K562 (cell line): ENCODE measurements at regions not wholly inside any gene's neighbourhood (a gene's known extent, or its start where the extent isn't known, plus 50 kb on each side); places are given as distances from the start of the nearest gene placed in this dataset.

Source experiments
- CHD4 ChIP-seq: fragments of 200-600 bp; sonication (generic); IDR thresholded peaks from 3 replicates; pipeline ENCODE4 v1.6.1; 2012; ENCODE audit warnings: low read depth, mild to moderate bottlenecking, mixed read lengths, low read length, inconsistent platforms; ENCODE audit not compliant: insufficient read depth, insufficient replicate concordance, poor library complexity, severe bottlenecking
- DPF2 ChIP-seq: fragments of 450-650 bp; IDR thresholded peaks from 2 replicates; pipeline ENCODE4 v1.6.1; 2016
- KAT2B ChIP-seq: IDR thresholded peaks from one replicate; pipeline ENCODE4 v1.6.1; 2012; ENCODE audit warnings: low read depth, mild to moderate bottlenecking, control low read depth, inconsistent platforms, low read length, moderate library complexity
- KLF13 ChIP-seq: fragments of 450-650 bp; IDR thresholded peaks from 2 replicates; pipeline ENCODE4 v1.6.1; 2016; ENCODE audit warnings: missing genetic modification characterization, low read depth, mild to moderate bottlenecking, missing compliant biosample characterization, moderate library complexity, borderline replicate concordance
- MYC ChIP-seq, 2 experiments: fragments of 250-450 bp in 1 of 2; sonication (Bioruptor Pico) in 1 of 2; IDR thresholded peaks; 2 replicates each; pipeline versions ENCODE4 v1.5.1 to v1.6.1; 2012 to 2021; ENCODE audit warnings: low read depth in 2 of 2, borderline replicate concordance in 1 of 2, improper control_type of control experiment in 1 of 2, low read length in 1 of 2, mild to moderate bottlenecking in 1 of 2, moderate library complexity in 1 of 2
- MYNN ChIP-seq, 2 experiments: sonication (generic); formaldehyde crosslinking in 1 of 2; IDR thresholded peaks; 2 replicates each; pipeline versions ENCODE4 v1.5.0 to v1.6.1; 2016 to 2020; ENCODE audit warnings: antibody characterized with exemption in 1 of 2, missing genetic modification reagents in 1 of 2
- POLR2A ChIP-seq: fragments of 450-650 bp; conservative IDR thresholded peaks from 2 replicates; pipeline ENCODE4 v1.6.1; 2016
- RAD51 ChIP-seq: fragments of 450-650 bp; IDR thresholded peaks from 2 replicates; pipeline ENCODE4 v1.7.1; 2016; ENCODE audit warnings: low read depth, mild to moderate bottlenecking, borderline replicate concordance
- SIRT6 ChIP-seq: IDR thresholded peaks from one replicate; pipeline ENCODE4 v1.6.1; 2012; ENCODE audit warnings: low read depth, mild to moderate bottlenecking, control low read depth, inconsistent platforms, low read length, moderate library complexity
- SNRNP70 ChIP-seq: fragments of 200-400 bp; formaldehyde crosslinking; optimal IDR thresholded peaks from 2 replicates; pipeline ENCODE3; 2017; ENCODE audit warnings: low read depth, low read length
- SUPT5H ChIP-seq: fragments of 450-650 bp; IDR thresholded peaks from 2 replicates; pipeline ENCODE4 v1.6.1; 2016
- TAF1 ChIP-seq: IDR thresholded peaks from 2 replicates; pipeline ENCODE4 v1.6.1; 2011; ENCODE audit warnings: mild to moderate bottlenecking, low read length, moderate library complexity; ENCODE audit not compliant: insufficient read depth, control insufficient read depth, severe bottlenecking; ENCODE audit errors: extremely low read depth
- ZBTB8A ChIP-seq: fragments of 450-650 bp; IDR thresholded peaks from 2 replicates; pipeline ENCODE4 v1.6.1; 2018; ENCODE audit warnings: mild to moderate bottlenecking, moderate library complexity; ENCODE audit not compliant: partially characterized antibody
- ZNF3 ChIP-seq: fragments of 250-450 bp; sonication (Bioruptor Pico); IDR thresholded peaks from 2 replicates; pipeline ENCODE4 v1.5.0; 2021; ENCODE audit warnings: mild to moderate bottlenecking, moderate library complexity
- TF ChIP-seq, protein P1 (sequence below), 2 experiments: fragments of 450-650 bp; formaldehyde crosslinking in 1 of 2; IDR thresholded peaks; 2 replicates each; pipeline versions ENCODE4 v1.4.0 to v1.6.1; 2014 to 2020; ENCODE audit warnings: mild to moderate bottlenecking in 2 of 2, borderline replicate concordance in 1 of 2, low read depth in 1 of 2
- TF ChIP-seq, protein P2 (sequence below): sonication (generic); formaldehyde crosslinking; IDR thresholded peaks from 2 replicates; pipeline ENCODE4 v1.8.0; 2022; ENCODE audit warnings: missing genetic modification reagents, mild to moderate bottlenecking, moderate library complexity, borderline replicate concordance
- TF ChIP-seq, protein P3 (sequence below): sonication (generic); formaldehyde crosslinking; IDR thresholded peaks from 2 replicates; pipeline ENCODE4 v1.8.1; 2023; ENCODE audit warnings: mild to moderate bottlenecking, missing genetic modification reagents

DNA sequence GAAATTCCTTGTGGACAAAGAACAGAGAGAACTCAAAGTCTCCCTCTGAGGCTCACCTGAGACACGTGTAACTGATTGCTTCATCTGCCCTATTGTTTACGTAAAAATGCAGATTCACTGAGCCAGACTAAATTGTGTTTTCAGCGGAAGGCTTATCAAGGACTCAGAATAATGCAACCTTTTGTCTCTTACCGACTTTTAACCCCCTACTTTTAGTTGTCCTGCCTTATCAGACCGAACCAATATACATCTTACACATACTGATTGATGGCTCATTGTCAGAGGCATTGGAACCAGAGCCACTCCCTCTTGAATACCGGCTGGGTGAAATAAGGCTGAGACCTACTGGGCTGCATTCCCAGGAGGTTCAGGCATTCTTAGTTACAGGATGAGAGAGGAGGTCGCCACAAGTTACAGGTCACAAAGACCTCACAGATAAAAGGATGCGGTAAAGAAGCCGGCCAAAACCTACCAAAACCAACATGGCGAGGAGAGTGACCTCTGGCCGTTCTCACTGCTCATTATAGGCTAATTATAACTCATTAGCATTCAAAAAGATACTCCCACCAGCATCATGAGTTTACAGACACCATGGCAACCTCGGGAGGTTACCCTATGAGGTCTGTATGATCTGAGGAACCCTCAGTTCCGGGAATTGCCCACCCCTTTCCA lies 95.5 kb upstream of the ZNF184 start (continued):
- TF ChIP-seq KLF13 = no peak
- TF ChIP-seq SUPT5H = no peak
- no peak for TF ChIP-seq SNRNP70
- TF ChIP-seq CHD4 = no peak
- TF ChIP-seq, protein P1, sequence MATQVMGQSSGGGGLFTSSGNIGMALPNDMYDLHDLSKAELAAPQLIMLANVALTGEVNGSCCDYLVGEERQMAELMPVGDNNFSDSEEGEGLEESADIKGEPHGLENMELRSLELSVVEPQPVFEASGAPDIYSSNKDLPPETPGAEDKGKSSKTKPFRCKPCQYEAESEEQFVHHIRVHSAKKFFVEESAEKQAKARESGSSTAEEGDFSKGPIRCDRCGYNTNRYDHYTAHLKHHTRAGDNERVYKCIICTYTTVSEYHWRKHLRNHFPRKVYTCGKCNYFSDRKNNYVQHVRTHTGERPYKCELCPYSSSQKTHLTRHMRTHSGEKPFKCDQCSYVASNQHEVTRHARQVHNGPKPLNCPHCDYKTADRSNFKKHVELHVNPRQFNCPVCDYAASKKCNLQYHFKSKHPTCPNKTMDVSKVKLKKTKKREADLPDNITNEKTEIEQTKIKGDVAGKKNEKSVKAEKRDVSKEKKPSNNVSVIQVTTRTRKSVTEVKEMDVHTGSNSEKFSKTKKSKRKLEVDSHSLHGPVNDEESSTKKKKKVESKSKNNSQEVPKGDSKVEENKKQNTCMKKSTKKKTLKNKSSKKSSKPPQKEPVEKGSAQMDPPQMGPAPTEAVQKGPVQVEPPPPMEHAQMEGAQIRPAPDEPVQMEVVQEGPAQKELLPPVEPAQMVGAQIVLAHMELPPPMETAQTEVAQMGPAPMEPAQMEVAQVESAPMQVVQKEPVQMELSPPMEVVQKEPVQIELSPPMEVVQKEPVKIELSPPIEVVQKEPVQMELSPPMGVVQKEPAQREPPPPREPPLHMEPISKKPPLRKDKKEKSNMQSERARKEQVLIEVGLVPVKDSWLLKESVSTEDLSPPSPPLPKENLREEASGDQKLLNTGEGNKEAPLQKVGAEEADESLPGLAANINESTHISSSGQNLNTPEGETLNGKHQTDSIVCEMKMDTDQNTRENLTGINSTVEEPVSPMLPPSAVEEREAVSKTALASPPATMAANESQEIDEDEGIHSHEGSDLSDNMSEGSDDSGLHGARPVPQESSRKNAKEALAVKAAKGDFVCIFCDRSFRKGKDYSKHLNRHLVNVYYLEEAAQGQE (IDR thresholded peaks at IDR 0.05; ENCODE audit: borderline replicate concordance) = no peak
- TF ChIP-seq, protein P1 (CRISPR knock-in tag; IDR thresholded peaks at IDR 0.05; ENCODE audit: low read depth) = no peak
- TF ChIP-seq ZBTB8A = no peak
- TF ChIP-seq KAT2B = no peak
- TF ChIP-seq, protein P2, sequence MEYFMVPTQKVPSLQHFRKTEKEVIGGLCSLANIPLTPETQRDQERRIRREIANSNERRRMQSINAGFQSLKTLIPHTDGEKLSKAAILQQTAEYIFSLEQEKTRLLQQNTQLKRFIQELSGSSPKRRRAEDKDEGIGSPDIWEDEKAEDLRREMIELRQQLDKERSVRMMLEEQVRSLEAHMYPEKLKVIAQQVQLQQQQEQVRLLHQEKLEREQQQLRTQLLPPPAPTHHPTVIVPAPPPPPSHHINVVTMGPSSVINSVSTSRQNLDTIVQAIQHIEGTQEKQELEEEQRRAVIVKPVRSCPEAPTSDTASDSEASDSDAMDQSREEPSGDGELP (CRISPR knock-in tag) = no peak
- TF ChIP-seq MYNN (IDR thresholded peaks at IDR 0.05) = no peak
- TF ChIP-seq MYNN (CRISPR knock-in tag; IDR thresholded peaks at IDR 0.05) = no peak
- no peak for TF ChIP-seq TAF1
- TF ChIP-seq, protein P3, sequence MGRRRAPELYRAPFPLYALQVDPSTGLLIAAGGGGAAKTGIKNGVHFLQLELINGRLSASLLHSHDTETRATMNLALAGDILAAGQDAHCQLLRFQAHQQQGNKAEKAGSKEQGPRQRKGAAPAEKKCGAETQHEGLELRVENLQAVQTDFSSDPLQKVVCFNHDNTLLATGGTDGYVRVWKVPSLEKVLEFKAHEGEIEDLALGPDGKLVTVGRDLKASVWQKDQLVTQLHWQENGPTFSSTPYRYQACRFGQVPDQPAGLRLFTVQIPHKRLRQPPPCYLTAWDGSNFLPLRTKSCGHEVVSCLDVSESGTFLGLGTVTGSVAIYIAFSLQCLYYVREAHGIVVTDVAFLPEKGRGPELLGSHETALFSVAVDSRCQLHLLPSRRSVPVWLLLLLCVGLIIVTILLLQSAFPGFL (CRISPR knock-in tag) = no peak
- no peak for TF ChIP-seq RAD51
- TF ChIP-seq MYC (IDR thresholded peaks at IDR 0.05; ENCODE audit: low read depth, low read length) = peak; percentile 42; the same call in 1 of the 2 replicates
- TF ChIP-seq MYC (CRISPR knock-in tag; IDR thresholded peaks at IDR 0.05; ENCODE audit: borderline replicate concordance, low read depth) = no peak
- TF ChIP-seq DPF2 = peak; percentile 65
- TF ChIP-seq ZNF3 (CRISPR knock-in tag) = no peak
- no peak for TF ChIP-seq POLR2A
- TF ChIP-seq SIRT6 = no peak
